ENCODE measurements at regions not wholly inside any gene's neighbourhood (a gene's known extent, or its start where the extent isn't known, plus 50 kb on each side); places are given as distances from the start of the nearest gene placed in this dataset.

GRCh38 chr1:227482023-227482299 lies 81.4 kb upstream of the ZNF678 start:
- TF ChIP-seq, protein P1, sequence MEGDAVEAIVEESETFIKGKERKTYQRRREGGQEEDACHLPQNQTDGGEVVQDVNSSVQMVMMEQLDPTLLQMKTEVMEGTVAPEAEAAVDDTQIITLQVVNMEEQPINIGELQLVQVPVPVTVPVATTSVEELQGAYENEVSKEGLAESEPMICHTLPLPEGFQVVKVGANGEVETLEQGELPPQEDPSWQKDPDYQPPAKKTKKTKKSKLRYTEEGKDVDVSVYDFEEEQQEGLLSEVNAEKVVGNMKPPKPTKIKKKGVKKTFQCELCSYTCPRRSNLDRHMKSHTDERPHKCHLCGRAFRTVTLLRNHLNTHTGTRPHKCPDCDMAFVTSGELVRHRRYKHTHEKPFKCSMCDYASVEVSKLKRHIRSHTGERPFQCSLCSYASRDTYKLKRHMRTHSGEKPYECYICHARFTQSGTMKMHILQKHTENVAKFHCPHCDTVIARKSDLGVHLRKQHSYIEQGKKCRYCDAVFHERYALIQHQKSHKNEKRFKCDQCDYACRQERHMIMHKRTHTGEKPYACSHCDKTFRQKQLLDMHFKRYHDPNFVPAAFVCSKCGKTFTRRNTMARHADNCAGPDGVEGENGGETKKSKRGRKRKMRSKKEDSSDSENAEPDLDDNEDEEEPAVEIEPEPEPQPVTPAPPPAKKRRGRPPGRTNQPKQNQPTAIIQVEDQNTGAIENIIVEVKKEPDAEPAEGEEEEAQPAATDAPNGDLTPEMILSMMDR (IDR thresholded peaks at IDR 0.05): no peak
- no peak for TF ChIP-seq ZFX (IDR thresholded peaks at IDR 0.05; ENCODE audit: borderline replicate concordance)
